ENCODE measurements at regions not wholly inside any gene's neighbourhood (a gene's known extent, or its start where the extent isn't known, plus 50 kb on each side); places are given as distances from the start of the nearest gene placed in this dataset.

GRCh38 chr4:134027931-134028330 lies 173.7 kb downstream of the PABPC4L start:
- no peak for DNase-seq (ENCODE audit: low spot score)
- Histone ChIP-seq H3K4me3 (ENCODE audit: low read depth in 1 of 3, low read length in 3 of 3) (no peak overlapping the region), H3K27me3 (ENCODE audit: control insufficient read depth in 4 of 4, insufficient read depth in 4 of 4, low read length in 3 of 4) (no peaks in the 10 kb centered on the region), H3K9ac (ENCODE audit: low read depth in 1 of 2, low read length in 2 of 2) (no peak overlapping the region), H3K9me3 (ENCODE audit: control insufficient read depth in 4 of 4, low read length in 3 of 4) (no peaks in the 10 kb centered on the region), H3K36me3 (ENCODE audit: control insufficient read depth in 4 of 4, insufficient read depth in 3 of 4, low read depth in 1 of 4, low read length in 3 of 4) (no peaks in the 10 kb centered on the region), H3K27ac (ENCODE audit: low read depth in 1 of 2, low read length in 2 of 2) (no peak overlapping the region), H3K4me1 (ENCODE audit: control insufficient read depth in 4 of 4, insufficient read depth in 4 of 4, low read length in 3 of 4) (no peaks in the 10 kb centered on the region)
- WGBS = 49% methylated on average over 1 of the region's 1 CpG
- TF ChIP-seq FOXA2 (IDR thresholded peaks at IDR 0.05) (no peak), RXRA (IDR thresholded peaks at IDR 0.05) (no peak), EGR1 (IDR thresholded peaks at IDR 0.05; ENCODE audit: low read depth in 2 of 2) (no peak)

DNA sequence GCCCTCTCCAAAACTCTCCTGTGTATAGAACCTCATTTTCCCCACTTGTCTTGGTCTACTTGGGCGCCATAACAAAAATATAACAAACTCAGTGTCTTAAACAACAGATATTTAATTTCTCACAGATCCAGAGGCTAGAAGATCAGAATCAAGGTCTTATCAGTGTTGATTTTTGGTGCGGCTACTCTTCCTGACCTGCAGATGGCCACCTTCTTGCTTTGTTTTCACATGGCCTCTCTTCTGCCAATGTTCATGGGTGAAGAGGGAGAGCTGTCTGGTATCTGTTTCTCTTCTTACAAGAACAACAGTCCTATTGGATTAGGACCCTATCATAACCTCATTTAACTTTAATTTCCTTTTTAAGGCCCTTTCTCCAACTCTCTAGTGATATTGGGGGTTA lies 177.3 kb downstream of the PABPC4L start:
- Histone ChIP-seq H3K4me3 (ENCODE audit: low read depth in 1 of 3, low read length in 3 of 3) (no peak overlapping the region), H3K27me3 (ENCODE audit: control insufficient read depth in 4 of 4, insufficient read depth in 4 of 4, low read length in 3 of 4) (no peaks in the 10 kb centered on the region), H3K9me3 (ENCODE audit: control insufficient read depth in 4 of 4, low read length in 3 of 4) (no peaks in the 10 kb centered on the region), H3K4me1 (ENCODE audit: control insufficient read depth in 4 of 4, insufficient read depth in 4 of 4, low read length in 3 of 4) (no peaks in the 10 kb centered on the region), H3K9ac (ENCODE audit: low read depth in 1 of 2, low read length in 2 of 2) (no peak overlapping the region), H3K36me3 (ENCODE audit: control insufficient read depth in 4 of 4, insufficient read depth in 3 of 4, low read depth in 1 of 4, low read length in 3 of 4) (no peaks in the 10 kb centered on the region), H3K27ac (ENCODE audit: low read depth in 1 of 2, low read length in 2 of 2) (no peak overlapping the region)
- no peak for TF ChIP-seq HNF4A (conservative IDR thresholded peaks at IDR 0.05)
- no peak for TF ChIP-seq FOXA2 (IDR thresholded peaks at IDR 0.05)
- TF ChIP-seq RAD21 (IDR thresholded peaks at IDR 0.05) = peak in 1 of 2 donors; percentile 7
- no peak for TF ChIP-seq MAX (IDR thresholded peaks at IDR 0.05)
- TF ChIP-seq ZBTB33 (IDR thresholded peaks at IDR 0.05) = no peak
- no peak for TF ChIP-seq YY1 (IDR thresholded peaks at IDR 0.05)
- TF ChIP-seq EGR1 (IDR thresholded peaks at IDR 0.05; ENCODE audit: low read depth in 2 of 2) = no peak
- WGBS = 55% methylated on average over 2 of the region's 2 CpGs
- no peak for DNase-seq (ENCODE audit: low spot score)

DNA sequence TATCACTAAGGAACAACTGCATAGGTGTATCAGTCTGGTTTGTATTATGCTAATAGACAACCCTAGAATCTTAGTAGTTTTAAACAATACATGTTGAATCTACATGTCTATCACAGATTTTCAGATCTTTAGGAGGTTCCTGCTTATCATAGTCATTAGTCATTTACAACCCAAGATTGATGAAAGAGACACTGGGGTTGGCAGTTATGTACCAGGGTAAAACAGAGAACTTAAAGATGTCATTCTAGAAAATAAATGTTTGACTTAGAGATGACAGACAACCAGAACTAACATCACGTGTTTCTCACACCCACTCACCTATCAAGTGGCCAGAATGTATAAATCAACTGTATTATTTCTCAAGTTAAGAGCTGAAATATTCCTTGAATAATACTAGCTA lies 181.9 kb downstream of the PABPC4L start:
- Histone ChIP-seq H3K36me3 (ENCODE audit: control insufficient read depth in 4 of 4, insufficient read depth in 3 of 4, low read depth in 1 of 4, low read length in 3 of 4) (no peaks in the 10 kb centered on the region), H3K4me1 (ENCODE audit: control insufficient read depth in 4 of 4, insufficient read depth in 4 of 4, low read length in 3 of 4) (no peaks in the 10 kb centered on the region), H3K27me3 (ENCODE audit: control insufficient read depth in 4 of 4, insufficient read depth in 4 of 4, low read length in 3 of 4) (no peaks in the 10 kb centered on the region), H3K27ac (ENCODE audit: low read depth in 1 of 2, low read length in 2 of 2) (no peak overlapping the region), H3K9ac (ENCODE audit: low read depth in 1 of 2, low read length in 2 of 2) (no peak overlapping the region), H3K9me3 (ENCODE audit: control insufficient read depth in 4 of 4, low read length in 3 of 4) (no peaks in the 10 kb centered on the region), H3K4me3 (ENCODE audit: low read depth in 1 of 3, low read length in 3 of 3) (no peak overlapping the region)
- 51% methylated on average over 1 of the region's 1 CpG for WGBS
- DNase-seq (ENCODE audit: low spot score) = no peak
- TF ChIP-seq SP1 (IDR thresholded peaks at IDR 0.05) (no peak), RAD21 (IDR thresholded peaks at IDR 0.05) (no peak), JUND (IDR thresholded peaks at IDR 0.05) (no peak), NR2F2 (IDR thresholded peaks at IDR 0.05) (no peak), ZBTB33 (IDR thresholded peaks at IDR 0.05) (no peak), RXRA (IDR thresholded peaks at IDR 0.05) (no peak), FOXA2 (IDR thresholded peaks at IDR 0.05) (no peak), HNF4G (IDR thresholded peaks at IDR 0.05) (no peak), FOXA1 (IDR thresholded peaks at IDR 0.05) (no peak), GABPA (IDR thresholded peaks at IDR 0.05 in 1 of 2, conservative IDR thresholded peaks at IDR 0.05 in 1 of 2) (no peak), HNF4A (conservative IDR thresholded peaks at IDR 0.05) (no peak), YY1 (IDR thresholded peaks at IDR 0.05) (no peak), REST (IDR thresholded peaks at IDR 0.05) (no peak), ATF3 (IDR thresholded peaks at IDR 0.05) (no peak), EGR1 (IDR thresholded peaks at IDR 0.05; ENCODE audit: low read depth in 2 of 2) (no peak), TAF1 (conservative IDR thresholded peaks at IDR 0.05) (no peak), CTCF (IDR thresholded peaks at IDR 0.05; ENCODE audit: low read depth, low read length, missing input control) (no peak), MAX (IDR thresholded peaks at IDR 0.05) (no peak)
